ENCODE measurements at regions not wholly inside any gene's neighbourhood (a gene's known extent, or its start where the extent isn't known, plus 50 kb on each side); places are given as distances from the start of the nearest gene placed in this dataset.

DNA sequence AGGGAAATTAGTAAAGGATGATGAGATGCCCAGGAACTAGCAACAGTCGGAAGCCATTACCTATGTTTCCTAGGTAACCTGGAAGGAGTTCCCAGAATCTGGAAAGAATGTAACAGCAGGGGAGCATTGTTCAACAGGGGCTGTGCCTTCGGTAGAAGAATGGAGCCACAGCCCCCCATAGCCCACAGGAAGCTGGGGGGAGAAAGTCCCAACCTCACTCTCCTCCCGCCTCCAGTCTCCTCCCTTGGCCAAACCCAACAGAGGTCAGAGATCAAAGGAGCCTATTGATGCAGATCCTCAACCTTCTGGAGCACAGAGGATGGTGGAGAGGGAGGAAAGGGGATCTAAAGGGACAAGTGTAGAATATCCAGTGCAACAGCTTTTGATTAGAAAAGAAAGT lies 131.5 kb upstream of the SLC44A3 start:
- no peak for DNase-seq (ENCODE audit: extremely low spot score)
- Histone ChIP-seq H3K9me3 (no peaks in the 10 kb centered on the region), H3K27me3 (no peaks in the 10 kb centered on the region), H3K4me1 (peaks cover 0 to 6% (median 3%) of the 10 kb centered on the region in 4 donors), H3K27ac (replicated peaks in 1 of 4) (peak overlapping the region; percentile 5 to 68 (median 57)), H3K4me3 (no peak overlapping the region), H3K36me3 (no peaks in the 10 kb centered on the region)
- intact Hi-C loops (cut with DNase I) = no loop called here
- WGBS = 85% methylated on average over 3 of the region's 3 CpGs
- TF ChIP-seq POLR2A (IDR thresholded peaks at IDR 0.05; ENCODE audit: low read depth) (no peak), EP300 (IDR thresholded peaks at IDR 0.05) (no peak), POLR2AphosphoS5 (IDR thresholded peaks at IDR 0.05) (no peak)
- TF ChIP-seq, protein P1, sequence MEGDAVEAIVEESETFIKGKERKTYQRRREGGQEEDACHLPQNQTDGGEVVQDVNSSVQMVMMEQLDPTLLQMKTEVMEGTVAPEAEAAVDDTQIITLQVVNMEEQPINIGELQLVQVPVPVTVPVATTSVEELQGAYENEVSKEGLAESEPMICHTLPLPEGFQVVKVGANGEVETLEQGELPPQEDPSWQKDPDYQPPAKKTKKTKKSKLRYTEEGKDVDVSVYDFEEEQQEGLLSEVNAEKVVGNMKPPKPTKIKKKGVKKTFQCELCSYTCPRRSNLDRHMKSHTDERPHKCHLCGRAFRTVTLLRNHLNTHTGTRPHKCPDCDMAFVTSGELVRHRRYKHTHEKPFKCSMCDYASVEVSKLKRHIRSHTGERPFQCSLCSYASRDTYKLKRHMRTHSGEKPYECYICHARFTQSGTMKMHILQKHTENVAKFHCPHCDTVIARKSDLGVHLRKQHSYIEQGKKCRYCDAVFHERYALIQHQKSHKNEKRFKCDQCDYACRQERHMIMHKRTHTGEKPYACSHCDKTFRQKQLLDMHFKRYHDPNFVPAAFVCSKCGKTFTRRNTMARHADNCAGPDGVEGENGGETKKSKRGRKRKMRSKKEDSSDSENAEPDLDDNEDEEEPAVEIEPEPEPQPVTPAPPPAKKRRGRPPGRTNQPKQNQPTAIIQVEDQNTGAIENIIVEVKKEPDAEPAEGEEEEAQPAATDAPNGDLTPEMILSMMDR (IDR thresholded peaks at IDR 0.05) = no peak

DNA sequence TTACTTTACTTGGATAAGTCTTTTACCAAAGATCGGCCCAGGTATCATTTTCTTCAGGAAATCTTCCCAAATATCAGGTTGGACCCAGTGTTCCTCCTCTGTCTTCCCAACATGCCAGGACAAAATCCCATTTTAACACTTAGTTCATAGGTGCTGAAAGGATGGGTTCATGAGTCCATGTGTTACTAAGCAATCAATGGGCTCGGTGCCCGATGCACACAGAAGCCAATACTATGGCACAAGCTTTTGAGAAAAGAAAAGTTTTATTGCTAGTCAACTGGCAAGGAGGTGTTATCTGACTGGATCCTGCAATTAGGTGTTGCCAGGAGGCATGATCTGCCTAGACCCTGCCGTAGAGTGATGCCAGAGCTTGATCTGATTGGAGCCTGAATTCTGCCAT lies 133.3 kb upstream of the SLC44A3 start:
- Histone ChIP-seq H3K27ac (replicated peaks in 1 of 4) (no peak overlapping the region), H3K36me3 (no peaks in the 10 kb centered on the region), H3K27me3 (no peaks in the 10 kb centered on the region), H3K4me3 (no peak overlapping the region), H3K4me1 (peaks cover 0 to 6% (median 3%) of the 10 kb centered on the region in 4 donors), H3K9me3 (no peaks in the 10 kb centered on the region)
- 92% methylated on average over 4 of the region's 4 CpGs for WGBS
- intact Hi-C loops (cut with DNase I) = no loop called here
- TF ChIP-seq, protein P1 (IDR thresholded peaks at IDR 0.05) = no peak
- TF ChIP-seq EP300 (IDR thresholded peaks at IDR 0.05) (no peak), POLR2AphosphoS5 (IDR thresholded peaks at IDR 0.05) (no peak), POLR2A (IDR thresholded peaks at IDR 0.05; ENCODE audit: low read depth) (no peak)
- no peak for DNase-seq (ENCODE audit: extremely low spot score)

DNA sequence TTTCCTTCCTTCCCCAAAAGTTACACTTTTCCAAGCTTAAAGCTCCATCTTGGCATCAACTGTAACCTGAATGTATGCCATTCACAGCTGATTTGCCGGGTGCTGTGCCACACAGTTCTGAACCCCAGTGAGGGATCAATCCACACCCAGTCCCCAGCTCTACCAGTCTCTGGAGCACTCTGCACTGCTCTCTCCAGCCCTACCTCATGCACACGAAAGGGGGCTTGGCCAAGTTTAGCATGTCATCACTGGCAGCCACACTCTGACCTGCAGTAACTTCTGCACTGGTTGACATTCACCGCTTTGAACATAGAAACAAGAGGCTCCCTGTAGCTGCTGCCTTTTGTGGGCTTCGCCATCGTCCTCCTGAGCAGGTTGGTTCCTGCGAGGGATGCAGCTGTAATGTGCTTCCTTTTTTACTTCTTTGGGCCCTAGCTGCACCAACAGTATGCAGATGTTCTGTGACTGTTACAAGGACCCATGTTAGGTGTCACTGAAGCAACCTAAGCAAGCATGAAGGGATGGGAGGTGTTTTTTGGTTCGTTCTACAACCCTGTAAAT lies 135.4 kb upstream of the SLC44A3 start:
- no peak overlapping the region for H3K4me3 ChIP-seq
- no peaks in the 10 kb centered on the region for H3K27me3 ChIP-seq
- intact Hi-C loops (cut with DNase I) = no loop called here
- no peak for TF ChIP-seq POLR2A (IDR thresholded peaks at IDR 0.05; ENCODE audit: low read depth)
- H3K4me1 ChIP-seq = peaks cover 0 to 6% (median 3%) of the 10 kb centered on the region in 4 donors
- H3K9me3 ChIP-seq = no peaks in the 10 kb centered on the region
- 87% methylated on average over 7 of the region's 7 CpGs for WGBS
- no peak overlapping the region for H3K27ac ChIP-seq (replicated peaks in 1 of 4)
- no peak for DNase-seq (ENCODE audit: extremely low spot score)
- no peaks in the 10 kb centered on the region for H3K36me3 ChIP-seq

DNA sequence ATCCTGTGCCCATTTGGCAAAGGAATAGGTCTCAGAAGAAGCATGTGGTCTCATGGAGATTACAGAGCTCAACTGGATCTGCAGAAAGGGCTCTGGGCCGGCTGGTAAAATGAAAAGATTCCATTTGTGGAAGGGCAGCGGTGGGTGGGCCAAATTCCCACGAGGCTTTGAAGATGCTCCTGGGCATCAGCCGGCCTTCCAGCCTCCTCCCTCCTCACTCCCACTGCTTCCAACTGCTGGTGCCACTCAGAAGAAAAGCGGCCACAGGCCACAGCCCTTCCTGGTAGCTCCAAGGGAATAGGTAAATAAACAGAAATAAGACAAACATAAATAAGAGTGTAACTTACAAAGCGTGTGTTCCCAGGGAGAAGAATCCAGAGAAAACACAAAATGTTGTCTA lies 136.3 kb upstream of the SLC44A3 start:
- 77% methylated on average over 6 of the region's 6 CpGs for WGBS
- no peaks in the 10 kb centered on the region for H3K36me3 ChIP-seq
- no peaks in the 10 kb centered on the region for H3K9me3 ChIP-seq
- TF ChIP-seq POLR2AphosphoS5 (IDR thresholded peaks at IDR 0.05) = no peak
- TF ChIP-seq, protein P1 (IDR thresholded peaks at IDR 0.05) = no peak
- no peak for TF ChIP-seq POLR2A (IDR thresholded peaks at IDR 0.05; ENCODE audit: low read depth)
- TF ChIP-seq EP300 (IDR thresholded peaks at IDR 0.05) = no peak
- DNase-seq (ENCODE audit: extremely low spot score) = no peak
- no peak overlapping the region for H3K4me3 ChIP-seq
- intact Hi-C loops (cut with DNase I) = no loop called here
- H3K27ac ChIP-seq (replicated peaks in 1 of 4) = no peak overlapping the region
- H3K27me3 ChIP-seq = no peaks in the 10 kb centered on the region
- H3K4me1 ChIP-seq = peaks cover 0 to 3% (median 1%) of the 10 kb centered on the region in 4 donors

DNA sequence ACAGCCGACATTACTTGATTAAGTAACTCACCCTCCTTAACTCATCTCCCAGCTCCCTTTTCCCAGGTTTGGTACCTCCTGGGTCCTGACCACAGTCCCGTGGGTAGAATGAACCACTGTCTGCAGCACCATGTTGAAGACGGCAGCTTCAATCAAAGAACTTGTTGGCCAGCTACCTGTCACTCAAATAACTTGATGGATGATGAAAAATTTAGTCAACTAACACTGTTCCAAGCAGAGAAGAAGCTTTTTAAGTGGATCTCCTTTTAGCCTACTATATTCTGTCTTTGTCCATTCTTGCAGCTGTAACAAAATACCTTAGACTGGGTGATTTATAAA lies 138.4 kb upstream of the F3 start:
- intact Hi-C loops (cut with DNase I) = no loop called here
- Histone ChIP-seq H3K27ac (replicated peaks in 1 of 4) (peak overlapping the region in 1 of 4 donors; percentile 38), H3K4me1 (peaks cover 0 to 7% (median 0%) of the 10 kb centered on the region in 4 donors), H3K27me3 (no peaks in the 10 kb centered on the region), H3K36me3 (no peaks in the 10 kb centered on the region), H3K4me3 (no peak overlapping the region), H3K9me3 (no peaks in the 10 kb centered on the region)
- no peak for TF ChIP-seq POLR2A (IDR thresholded peaks at IDR 0.05; ENCODE audit: low read depth)
- TF ChIP-seq POLR2AphosphoS5 (IDR thresholded peaks at IDR 0.05) = no peak
- no peak for TF ChIP-seq EP300 (IDR thresholded peaks at IDR 0.05)
- TF ChIP-seq, protein P1 (IDR thresholded peaks at IDR 0.05) = no peak
- no peak for DNase-seq (ENCODE audit: extremely low spot score)
- 82% methylated on average over 3 of the region's 3 CpGs for WGBS
